T-cell (primary cell): ENCODE measurements at regions not wholly inside any gene's neighbourhood (a gene's known extent, or its start where the extent isn't known, plus 50 kb on each side); places are given as distances from the start of the nearest gene placed in this dataset.

Experiments
- ATAC-seq, 4 experiments: fragments of 200-7000 bp in 3 of 4; fragments of 150-1000 bp in 1 of 4; cut with Tn5 transposase; replicated peaks in 1 of 4; 1 replicate in 3 of 4; 2 replicates in 1 of 4; pipeline ENCODE4 v1.10.0; 2021; ENCODE audit warnings: moderate library complexity in 3 of 4, mild to moderate bottlenecking in 2 of 4, moderate number of reproducible peaks in 1 of 4
- CTCF ChIA-PET, 2 donors: fragments of 300-600 bp; sonication (Branson Sonifier 250); formaldehyde crosslinking; loops; one replicate each; lab custom pipeline; 2022; ENCODE audit warnings: antibody characterized with exemption in 2 of 2; lab: Charles Lee
- POLR2A ChIA-PET, 2 donors: fragments of 300-600 bp; sonication (Branson Sonifier 250); formaldehyde crosslinking; loops; one replicate each; lab custom pipeline; 2022; ENCODE audit warnings: antibody characterized with exemption in 2 of 2; lab: Charles Lee
- DNase-seq, 35 experiments: peaks; one replicate each; pipeline versions ENCODE4 v3.0.0 to v3.0.0-alpha.2; 2013 to 2023
- H3K27ac ChIP-seq: one replicate; pipeline ENCODE4 v1.5.1; 2013; ENCODE audit warnings: low read length
- H3K27me3 ChIP-seq, 2 experiments: replicated peaks in 1 of 2; 1 replicate in 1 of 2; 2 replicates in 1 of 2; pipeline versions ENCODE4 v1.6.1 to v1.7.0; 2013; ENCODE audit warnings: low read length in 1 of 2, mixed read lengths in 1 of 2; ENCODE audit not compliant: control insufficient read depth in 2 of 2, insufficient read depth in 2 of 2; ENCODE audit errors: extremely low read depth in 1 of 2
- H3K36me3 ChIP-seq, 2 donors: 1 replicate in 1 of 2; 2 replicates in 1 of 2; pipeline versions ENCODE4 v1.6.1 to v1.7.0; 2013; ENCODE audit warnings: low read length in 1 of 2; ENCODE audit not compliant: control insufficient read depth in 2 of 2, insufficient read depth in 1 of 2; ENCODE audit errors: extremely low read depth in 1 of 2
- H3K4me1 ChIP-seq, 2 experiments: 1 replicate in 1 of 2; 2 replicates in 1 of 2; pipeline versions ENCODE4 v1.6.1 to v1.7.0; 2013; ENCODE audit warnings: low read length in 2 of 2, mixed read lengths in 1 of 2; ENCODE audit not compliant: insufficient read depth in 2 of 2, control insufficient read depth in 1 of 2; ENCODE audit errors: extremely low read depth in 1 of 2
- H3K4me3 ChIP-seq, 2 donors: 1 replicate in 1 of 2; 2 replicates in 1 of 2; pipeline versions ENCODE4 v1.5.1 to v1.7.0; 2013; ENCODE audit warnings: mild to moderate bottlenecking in 2 of 2, low read length in 1 of 2, moderate library complexity in 1 of 2; ENCODE audit not compliant: control insufficient read depth in 1 of 2; ENCODE audit errors: extremely low read depth in 1 of 2
- H3K9me3 ChIP-seq: 2 replicates; pipeline ENCODE4 v1.7.0; 2013
- H3K27ac Mint-ChIP-seq, 2 donors: one replicate each; pipeline ENCODE4 v1.8.0; 2020 to 2021; ENCODE audit warnings: mild to moderate bottlenecking in 2 of 2, mixed read lengths in 2 of 2
- H3K27me3 Mint-ChIP-seq, 2 donors: one replicate each; pipeline ENCODE4 v1.8.0; 2021 to 2022; ENCODE audit warnings: mixed read lengths in 2 of 2
- H3K36me3 Mint-ChIP-seq: one replicate; pipeline ENCODE4 v1.8.0; 2021; ENCODE audit warnings: mixed read lengths
- H3K4me1 Mint-ChIP-seq, 3 donors: one replicate each; pipeline ENCODE4 v1.8.0; 2020 to 2022; ENCODE audit warnings: mixed read lengths in 3 of 3, mild to moderate bottlenecking in 1 of 3
- H3K4me3 Mint-ChIP-seq, 3 donors: one replicate each; pipeline ENCODE4 v1.8.0; 2020 to 2022; ENCODE audit warnings: mild to moderate bottlenecking in 3 of 3, mixed read lengths in 3 of 3, moderate library complexity in 3 of 3
- H3K9me3 Mint-ChIP-seq, 3 donors: one replicate each; pipeline ENCODE4 v1.8.0; 2020 to 2022; ENCODE audit warnings: mixed read lengths in 3 of 3
- WGBS: methylation state at CpG from one replicate; pipeline ENCODE4 v1.1.5; 2013; ENCODE audit warnings: missing lambda C conversion rate; ENCODE audit not compliant: insufficient coverage; 5-methylcytosine and 5-hydroxymethylcytosine counted together

- ATAC-seq = no peak
- CTCF ChIA-PET = interaction anchor here in 1 of 2 donors (0.6 kb wide), 1 partner anchor 8 kb away, joined by 3 read pairs; no protein-coding TSS in a partner anchor
- Mint-ChIP-seq H3K36me3 (no peaks in the 10 kb centered on the region), H3K27ac (no peak overlapping the region), H3K9me3 (no peaks in the 10 kb centered on the region), H3K4me1 (no peaks in the 10 kb centered on the region), H3K4me3 (no peak overlapping the region), H3K27me3 (peaks cover 0 to 3% of the 10 kb centered on the region in 2 donors)
- no peak for DNase-seq
- no peaks in the 10 kb centered on the region for H3K9me3 ChIP-seq
- H3K4me1 ChIP-seq = no peaks in the 10 kb centered on the region
- 53% methylated on average over 3 of the region's 3 CpGs for WGBS
- H3K27ac ChIP-seq = no peak overlapping the region
- H3K36me3 ChIP-seq = no peaks in the 10 kb centered on the region
- POLR2A ChIA-PET = interaction anchor here in 1 of 2 donors (0.6 kb wide), 1 partner anchor 1067 kb away, joined by 3 read pairs; no protein-coding TSS in a partner anchor
- H3K27me3 ChIP-seq = peaks cover 0 to 5% of the 10 kb centered on the region in 2 experiments
- H3K4me3 ChIP-seq = no peak overlapping the region
These were observed 92.6 kb upstream of the SOX4 start for GRCh38 chr6:21501021-21501354.

- Histone ChIP-seq H3K4me1 (no peaks in the 10 kb centered on the region), H3K9me3 (no peaks in the 10 kb centered on the region), H3K36me3 (no peaks in the 10 kb centered on the region), H3K27me3 (peaks cover 0 to 5% of the 10 kb centered on the region in 2 experiments), H3K4me3 (no peak overlapping the region), H3K27ac (no peak overlapping the region)
- Mint-ChIP-seq H3K27me3 (peaks cover 0 to 3% of the 10 kb centered on the region in 2 donors), H3K9me3 (no peaks in the 10 kb centered on the region), H3K4me1 (no peaks in the 10 kb centered on the region), H3K27ac (no peak overlapping the region), H3K4me3 (no peak overlapping the region), H3K36me3 (no peaks in the 10 kb centered on the region)
- ChIA-PET POLR2A (interaction anchor here in 1 of 2 donors (0.6 kb wide), 1 partner anchor 1066 kb away, joined by 3 read pairs; no protein-coding TSS in a partner anchor), CTCF (no interaction called here)
- ATAC-seq (no peak), DNase-seq (no peak)
- no CpG with 5 or more reads among the region's 1 CpG for WGBS
These were observed 91.7 kb upstream of the SOX4 start for GRCh38 chr6:21501815-21502214.

- Histone ChIP-seq H3K4me1 (no peaks in the 10 kb centered on the region), H3K27ac (no peak overlapping the region), H3K4me3 (no peak overlapping the region), H3K36me3 (no peaks in the 10 kb centered on the region), H3K9me3 (no peaks in the 10 kb centered on the region), H3K27me3 (peaks cover 0 to 5% of the 10 kb centered on the region in 2 experiments)
- Mint-ChIP-seq H3K4me1 (no peaks in the 10 kb centered on the region), H3K27ac (no peak overlapping the region), H3K36me3 (no peaks in the 10 kb centered on the region), H3K27me3 (peaks cover 0 to 3% of the 10 kb centered on the region in 2 donors), H3K4me3 (no peak overlapping the region), H3K9me3 (no peaks in the 10 kb centered on the region)
- WGBS = 100% methylated on average over 1 of the region's 1 CpG
- ChIA-PET CTCF (no interaction called here), POLR2A (no interaction called here)
- ATAC-seq (no peak), DNase-seq (no peak)
These were observed 90.9 kb upstream of the SOX4 start for GRCh38 chr6:21502682-21503081.

GRCh38 chr6:21504790-21505189, 88.8 kb upstream of the SOX4 start:
- Mint-ChIP-seq H3K4me1 (no peaks in the 10 kb centered on the region), H3K27me3 (peaks cover 0 to 3% of the 10 kb centered on the region in 2 donors), H3K36me3 (no peaks in the 10 kb centered on the region), H3K27ac (no peak overlapping the region), H3K9me3 (no peaks in the 10 kb centered on the region), H3K4me3 (no peak overlapping the region)
- ATAC-seq (no peak), DNase-seq (no peak)
- no peaks in the 10 kb centered on the region for H3K4me1 ChIP-seq
- WGBS = 89% methylated on average over 4 of the region's 6 CpGs
- H3K4me3 ChIP-seq = no peak overlapping the region
- H3K27ac ChIP-seq = no peak overlapping the region
- peaks cover 0 to 5% of the 10 kb centered on the region in 2 experiments for H3K27me3 ChIP-seq
- ChIA-PET POLR2A (no interaction called here), CTCF (no interaction called here)
- H3K9me3 ChIP-seq = no peaks in the 10 kb centered on the region
- no peaks in the 10 kb centered on the region for H3K36me3 ChIP-seq

- Histone ChIP-seq H3K4me1 (no peaks in the 10 kb centered on the region), H3K27me3 (peaks cover 0 to 5% of the 10 kb centered on the region in 2 experiments), H3K9me3 (no peaks in the 10 kb centered on the region), H3K36me3 (no peaks in the 10 kb centered on the region), H3K27ac (no peak overlapping the region), H3K4me3 (no peak overlapping the region)
- Mint-ChIP-seq H3K27ac (no peak overlapping the region), H3K36me3 (no peaks in the 10 kb centered on the region), H3K4me1 (no peaks in the 10 kb centered on the region), H3K9me3 (no peaks in the 10 kb centered on the region), H3K4me3 (no peak overlapping the region), H3K27me3 (peaks cover 0 to 3% of the 10 kb centered on the region in 2 donors)
- ChIA-PET CTCF (no interaction called here), POLR2A (no interaction called here)
- 97% methylated on average over 4 of the region's 5 CpGs for WGBS
- no peak for ATAC-seq
- no peak for DNase-seq
These were observed 88.0 kb upstream of the SOX4 start for GRCh38 chr6:21505574-21505990.

- no peaks in the 10 kb centered on the region for H3K4me1 Mint-ChIP-seq
- ChIA-PET POLR2A (no interaction called here), CTCF (no interaction called here)
- Histone ChIP-seq H3K4me3 (no peak overlapping the region), H3K9me3 (no peaks in the 10 kb centered on the region), H3K27me3 (no peaks in the 10 kb centered on the region), H3K36me3 (no peaks in the 10 kb centered on the region), H3K27ac (no peak overlapping the region), H3K4me1 (no peaks in the 10 kb centered on the region)
- H3K27me3 Mint-ChIP-seq = peaks cover 0 to 2% of the 10 kb centered on the region in 2 donors
- H3K27ac Mint-ChIP-seq = no peak overlapping the region
- no peaks in the 10 kb centered on the region for H3K36me3 Mint-ChIP-seq
- no peaks in the 10 kb centered on the region for H3K9me3 Mint-ChIP-seq
- no peak overlapping the region for H3K4me3 Mint-ChIP-seq
- DNase-seq (no peak), ATAC-seq (no peak)
- 95% methylated on average over 3 of the region's 4 CpGs for WGBS
These were observed 87.4 kb upstream of the SOX4 start for GRCh38 chr6:21506126-21506525.

GRCh38 chr6:21507811-21508210, 85.7 kb upstream of the SOX4 start:
- H3K4me1 ChIP-seq = no peaks in the 10 kb centered on the region
- DNase-seq = no peak
- no peak overlapping the region for H3K27ac ChIP-seq
- H3K36me3 Mint-ChIP-seq = no peaks in the 10 kb centered on the region
- H3K4me1 Mint-ChIP-seq = no peaks in the 10 kb centered on the region
- WGBS = no CpG with 5 or more reads among the region's 2 CpGs
- H3K9me3 ChIP-seq = no peaks in the 10 kb centered on the region
- no peaks in the 10 kb centered on the region for H3K27me3 ChIP-seq
- POLR2A ChIA-PET = no interaction called here
- H3K4me3 Mint-ChIP-seq = no peak overlapping the region
- H3K4me3 ChIP-seq = no peak overlapping the region
- no peaks in the 10 kb centered on the region for H3K9me3 Mint-ChIP-seq
- H3K27ac Mint-ChIP-seq = no peak overlapping the region
- CTCF ChIA-PET = no interaction called here
- no peaks in the 10 kb centered on the region for H3K36me3 ChIP-seq
- no peaks in the 10 kb centered on the region for H3K27me3 Mint-ChIP-seq
- ATAC-seq = no peak
